Loucy (cell line): ENCODE measurements at regions not wholly inside any gene's neighbourhood (a gene's known extent, or its start where the extent isn't known, plus 50 kb on each side); places are given as distances from the start of the nearest gene placed in this dataset.
"Not testable (repeated sequence)": the region's sequence is repeated elsewhere in the genome, so short reads cannot be mapped to it uniquely, and the experiment has no call there.

ENCODE experiments used
- H2AFZ ChIP-seq: fragments of 200-600 bp; sonication (generic); 2 replicates; pipeline ENCODE4 v1.6.0; 2016; ENCODE audit warnings: antibody characterized with exemption, mild to moderate bottlenecking, low read length, moderate library complexity
- H3F3A ChIP-seq: fragments of 200-600 bp; 2 replicates; pipeline ENCODE4 v1.6.0; 2016; ENCODE audit warnings: antibody characterized with exemption, low read depth, mild to moderate bottlenecking
- H3K27me3 ChIP-seq: fragments of 200-600 bp; sonication (generic); 2 replicates; pipeline ENCODE4 v1.6.1; 2014; ENCODE audit warnings: low read length, mild to moderate bottlenecking; ENCODE audit not compliant: insufficient read depth, poor library complexity, severe bottlenecking
- H3K36me3 ChIP-seq: fragments of 200-600 bp; sonication (generic); 2 replicates; pipeline ENCODE4 v1.6.1; 2016; ENCODE audit warnings: low read length; ENCODE audit not compliant: insufficient read depth
- H3K4me1 ChIP-seq: fragments of 200-600 bp; sonication (generic); 2 replicates; pipeline ENCODE4 v1.5.1; 2014; ENCODE audit warnings: low read length, mild to moderate bottlenecking; ENCODE audit not compliant: insufficient read depth, poor library complexity, severe bottlenecking
- H3K4me2 ChIP-seq: fragments of 200-600 bp; sonication (generic); 2 replicates; pipeline ENCODE4 v1.6.0; 2014; ENCODE audit warnings: antibody characterized with exemption, low read length, low read depth, mild to moderate bottlenecking; ENCODE audit not compliant: poor library complexity, severe bottlenecking
- H3K4me3 ChIP-seq: fragments of 200-600 bp; sonication (generic); 2 replicates; pipeline ENCODE4 v1.5.1; 2014; ENCODE audit warnings: low read length, mild to moderate bottlenecking, mixed read lengths; ENCODE audit not compliant: poor library complexity, severe bottlenecking
- H3K79me2 ChIP-seq: fragments of 200-600 bp; sonication (generic); 2 replicates; pipeline ENCODE4 v1.6.1; 2014; ENCODE audit warnings: low read length; ENCODE audit not compliant: insufficient read depth
- H3K9ac ChIP-seq: fragments of 200-600 bp; sonication (generic); 2 replicates; pipeline ENCODE4 v1.6.0; 2014; ENCODE audit warnings: mild to moderate bottlenecking, low read depth, low read length, moderate library complexity; ENCODE audit not compliant: poor library complexity, severe bottlenecking
- H3K9me2 ChIP-seq: fragments of 200-600 bp; sonication (generic); replicated peaks from 2 replicates; pipeline ENCODE4 v1.6.1; 2016; ENCODE audit warnings: low read depth, low read length, mixed read lengths
- H3K9me3 ChIP-seq: fragments of 200-600 bp; sonication (generic); 2 replicates; pipeline ENCODE4 v1.6.1; 2014; ENCODE audit warnings: mild to moderate bottlenecking, antibody characterized with exemption, low read length, low read depth; ENCODE audit not compliant: insufficient read depth
- H4K20me1 ChIP-seq: fragments of 200-600 bp; sonication (generic); 2 replicates; pipeline ENCODE4 v1.6.0; 2014; ENCODE audit warnings: antibody characterized with exemption, low read length, mild to moderate bottlenecking; ENCODE audit not compliant: insufficient read depth, poor library complexity, severe bottlenecking
- EZH2phosphoT487 ChIP-seq: fragments of 200-600 bp; IDR thresholded peaks from 2 replicates; pipeline ENCODE4 v1.6.1; 2018; ENCODE audit warnings: antibody characterized with exemption, mild to moderate bottlenecking, moderate library complexity, borderline replicate concordance
- TF ChIP-seq, protein P1 (sequence below): fragments of 200-600 bp; sonication (generic); conservative IDR thresholded peaks from 2 replicates; pipeline ENCODE4 v1.5.1; 2014; ENCODE audit warnings: mild to moderate bottlenecking, antibody characterized with exemption, low read length

GRCh38 chr11:14589421-14589820 lies 54.2 kb upstream of the PDE3B start:
- Histone ChIP-seq H4K20me1 (no peaks in the 10 kb centered on the region), H3K79me2 (no peaks in the 10 kb centered on the region), H3K27me3 (no peaks in the 10 kb centered on the region), H3K9ac (no peak overlapping the region), H3K36me3 (no peaks in the 10 kb centered on the region), H3K4me2 (no peak overlapping the region), H3K4me1 (peaks cover 15% of the 10 kb centered on the region), H3K4me3 (no peak overlapping the region), H3F3A (no peaks in the 10 kb centered on the region), H2AFZ (no peak overlapping the region), H3K9me3 (no peaks in the 10 kb centered on the region), H3K9me2 (no peaks in the 10 kb centered on the region)
- TF ChIP-seq, protein P1, sequence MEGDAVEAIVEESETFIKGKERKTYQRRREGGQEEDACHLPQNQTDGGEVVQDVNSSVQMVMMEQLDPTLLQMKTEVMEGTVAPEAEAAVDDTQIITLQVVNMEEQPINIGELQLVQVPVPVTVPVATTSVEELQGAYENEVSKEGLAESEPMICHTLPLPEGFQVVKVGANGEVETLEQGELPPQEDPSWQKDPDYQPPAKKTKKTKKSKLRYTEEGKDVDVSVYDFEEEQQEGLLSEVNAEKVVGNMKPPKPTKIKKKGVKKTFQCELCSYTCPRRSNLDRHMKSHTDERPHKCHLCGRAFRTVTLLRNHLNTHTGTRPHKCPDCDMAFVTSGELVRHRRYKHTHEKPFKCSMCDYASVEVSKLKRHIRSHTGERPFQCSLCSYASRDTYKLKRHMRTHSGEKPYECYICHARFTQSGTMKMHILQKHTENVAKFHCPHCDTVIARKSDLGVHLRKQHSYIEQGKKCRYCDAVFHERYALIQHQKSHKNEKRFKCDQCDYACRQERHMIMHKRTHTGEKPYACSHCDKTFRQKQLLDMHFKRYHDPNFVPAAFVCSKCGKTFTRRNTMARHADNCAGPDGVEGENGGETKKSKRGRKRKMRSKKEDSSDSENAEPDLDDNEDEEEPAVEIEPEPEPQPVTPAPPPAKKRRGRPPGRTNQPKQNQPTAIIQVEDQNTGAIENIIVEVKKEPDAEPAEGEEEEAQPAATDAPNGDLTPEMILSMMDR, result no peak
- TF ChIP-seq EZH2phosphoT487, result no peak

DNA sequence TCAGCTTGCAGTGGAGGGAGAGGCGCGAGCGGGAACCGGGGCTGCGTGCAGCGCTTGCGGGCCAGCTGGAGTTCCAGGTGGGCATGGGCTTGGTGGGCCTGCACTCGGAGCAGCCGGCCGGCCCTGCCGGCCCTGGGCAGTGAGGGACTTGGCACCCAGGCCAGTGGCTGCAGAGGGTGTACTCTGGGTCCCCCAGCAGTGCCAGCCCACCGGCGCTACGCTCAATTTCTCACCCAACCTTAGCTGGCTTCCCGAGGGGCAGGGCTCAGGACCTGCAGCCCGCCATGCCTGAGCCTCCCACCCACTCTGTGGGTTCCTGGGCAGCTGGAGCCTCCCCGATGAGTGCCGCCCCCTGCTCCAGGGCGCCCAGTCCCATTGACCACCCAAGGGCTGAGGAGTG lies 52.6 kb upstream of the PDE3B start:
- H3K9me2 ChIP-seq, H4K20me1 ChIP-seq, H3K9ac ChIP-seq, H3K27me3 ChIP-seq, H3K36me3 ChIP-seq, H3F3A ChIP-seq, H2AFZ ChIP-seq, H3K79me2 ChIP-seq, H3K4me2 ChIP-seq, H3K4me3 ChIP-seq, H3K9me3 ChIP-seq: not testable (repeated sequence)
- H3K4me1 ChIP-seq, result peaks cover 21% of the 10 kb centered on the region

DNA sequence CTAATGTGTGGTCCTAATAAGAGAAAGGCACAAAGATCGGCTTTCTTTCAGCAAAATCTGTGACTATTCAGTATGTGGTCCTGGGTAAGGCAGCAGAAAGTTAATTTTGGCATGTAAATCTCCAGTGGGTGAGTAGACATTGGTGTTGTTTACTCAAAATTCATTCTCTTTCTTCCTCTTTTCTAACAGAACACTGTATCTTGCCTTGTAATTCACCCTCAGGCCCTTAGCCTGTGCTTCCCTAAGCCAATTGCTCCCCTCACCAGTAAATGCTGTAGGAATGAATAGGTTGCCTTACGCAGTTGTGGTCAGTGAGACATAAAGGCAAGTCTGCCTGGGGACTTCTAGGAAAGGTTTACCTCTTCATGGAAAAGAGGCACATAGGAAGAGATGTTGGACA lies 49.9 kb upstream of the PDE3B start:
- Histone ChIP-seq H3K36me3 (no peaks in the 10 kb centered on the region), H3K9me2 (no peaks in the 10 kb centered on the region), H2AFZ (no peak overlapping the region), H3K9me3 (0 out of 2 replicates have a peak, but pooled peaks cover 3% of the 10 kb centered on the region), H3F3A (no peaks in the 10 kb centered on the region; the same call in 1 of the 2 replicates), H3K79me2 (no peaks in the 10 kb centered on the region), H4K20me1 (no peaks in the 10 kb centered on the region), H3K4me1 (peaks cover 21% of the 10 kb centered on the region), H3K4me2 (no peak overlapping the region), H3K27me3 (no peaks in the 10 kb centered on the region), H3K9ac (no peak overlapping the region), H3K4me3 (no peak overlapping the region)
- TF ChIP-seq, protein P1, result no peak
- no peak for TF ChIP-seq EZH2phosphoT487
